Esophagus muscularis mucosa (tissue), 4 donors: ENCODE measurements at regions not wholly inside any gene's neighbourhood (a gene's known extent, or its start where the extent isn't known, plus 50 kb on each side); places are given as distances from the start of the nearest gene placed in this dataset.

Source experiments
- EP300 ChIP-seq: sonication (generic); formaldehyde crosslinking; IDR thresholded peaks from one replicate; pipeline ENCODE4 v1.6.1; 2017; ENCODE audit warnings: antibody characterized with exemption
- POLR2AphosphoS5 ChIP-seq, 2 donors: sonication (generic); formaldehyde crosslinking; IDR thresholded peaks; one replicate each; pipeline ENCODE4 v1.6.1; 2017; ENCODE audit warnings: antibody characterized with exemption in 2 of 2
- TF ChIP-seq, protein P1 (sequence below), 3 experiments: fragments of 200-600 bp in 2 of 3; fragments of 450-650 bp in 1 of 3; sonication (generic) in 2 of 3; IDR thresholded peaks; one replicate each; pipeline ENCODE4 v1.5.1; 2017 to 2019; ENCODE audit warnings: antibody characterized with exemption in 3 of 3, mild to moderate bottlenecking in 2 of 3, moderate library complexity in 1 of 3

DNA sequence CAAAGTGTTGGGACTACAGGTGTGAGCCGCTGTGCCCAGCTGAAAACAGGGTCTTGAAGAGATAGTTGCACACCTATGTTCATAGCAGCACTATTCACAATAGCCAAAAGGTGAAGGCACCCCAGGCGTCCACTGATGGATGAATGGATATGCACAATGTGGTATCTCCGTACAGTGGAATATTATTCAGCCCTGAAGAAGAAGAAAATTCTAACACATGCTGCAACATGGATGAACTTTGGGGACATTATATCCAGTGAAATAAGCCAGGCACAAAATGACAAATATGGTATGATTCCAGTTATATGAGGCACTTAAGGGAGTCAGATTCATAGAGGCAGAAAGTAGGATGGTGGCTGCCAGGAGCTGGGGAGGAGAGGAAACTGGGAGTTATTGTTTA lies 137.6 kb upstream of the WNT4 start:
- TF ChIP-seq EP300 (no peak), POLR2AphosphoS5 (IDR thresholded peaks at IDR 0.05) (no peak)
- TF ChIP-seq, protein P1, sequence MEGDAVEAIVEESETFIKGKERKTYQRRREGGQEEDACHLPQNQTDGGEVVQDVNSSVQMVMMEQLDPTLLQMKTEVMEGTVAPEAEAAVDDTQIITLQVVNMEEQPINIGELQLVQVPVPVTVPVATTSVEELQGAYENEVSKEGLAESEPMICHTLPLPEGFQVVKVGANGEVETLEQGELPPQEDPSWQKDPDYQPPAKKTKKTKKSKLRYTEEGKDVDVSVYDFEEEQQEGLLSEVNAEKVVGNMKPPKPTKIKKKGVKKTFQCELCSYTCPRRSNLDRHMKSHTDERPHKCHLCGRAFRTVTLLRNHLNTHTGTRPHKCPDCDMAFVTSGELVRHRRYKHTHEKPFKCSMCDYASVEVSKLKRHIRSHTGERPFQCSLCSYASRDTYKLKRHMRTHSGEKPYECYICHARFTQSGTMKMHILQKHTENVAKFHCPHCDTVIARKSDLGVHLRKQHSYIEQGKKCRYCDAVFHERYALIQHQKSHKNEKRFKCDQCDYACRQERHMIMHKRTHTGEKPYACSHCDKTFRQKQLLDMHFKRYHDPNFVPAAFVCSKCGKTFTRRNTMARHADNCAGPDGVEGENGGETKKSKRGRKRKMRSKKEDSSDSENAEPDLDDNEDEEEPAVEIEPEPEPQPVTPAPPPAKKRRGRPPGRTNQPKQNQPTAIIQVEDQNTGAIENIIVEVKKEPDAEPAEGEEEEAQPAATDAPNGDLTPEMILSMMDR (IDR thresholded peaks at IDR 0.05), result no peak
